ENCODE measurements at regions not wholly inside any gene's neighbourhood (a gene's known extent, or its start where the extent isn't known, plus 50 kb on each side); places are given as distances from the start of the nearest gene placed in this dataset.
A peak's percentile ranks its signal among the peaks of the same experiment; 100 is the strongest.
"Not testable (repeated sequence)": the region's sequence is repeated elsewhere in the genome, so short reads cannot be mapped to it uniquely, and the experiment has no call there.

- no peak for DNase-seq
These were observed 96.1 kb downstream of the TEX35 start for GRCh38 chr1:178609015-178609414.

GRCh38 chr1:178610690-178611410 is 97.9 kb downstream of the TEX35 start:
- not testable (repeated sequence) for DNase-seq

GRCh38 chr1:178612261-178612660 is 99.4 kb downstream of the TEX35 start:
- no peak for DNase-seq

GRCh38 chr1:178613271-178613945 is 100.5 kb downstream of the TEX35 start:
- DNase-seq, result peak; percentile 39

- DNase-seq, result no peak
These were observed 101.4 kb downstream of the TEX35 start for GRCh38 chr1:178614286-178614685.

- DNase-seq, result no peak
These were observed 105.8 kb upstream of the RALGPS2 start for GRCh38 chr1:178619042-178619927.

GRCh38 chr1:178620584-178621475 is 104.2 kb upstream of the RALGPS2 start:
- DNase-seq, result no peak

- no peak for DNase-seq
These were observed 103.2 kb upstream of the RALGPS2 start for GRCh38 chr1:178621822-178622221.

GRCh38 chr1:178625695-178626094 is 99.3 kb upstream of the RALGPS2 start:
- DNase-seq, result no peak

- no peak for DNase-seq
These were observed 98.0 kb upstream of the RALGPS2 start for GRCh38 chr1:178627037-178627436.

- DNase-seq, result no peak
These were observed 96.3 kb upstream of the RALGPS2 start for GRCh38 chr1:178628637-178629251.

- DNase-seq, result peak; percentile 41
These were observed 95.5 kb upstream of the RALGPS2 start for GRCh38 chr1:178629252-178630154.

GRCh38 chr1:178630417-178630816 is 94.6 kb upstream of the RALGPS2 start:
- DNase-seq, result no peak

GRCh38 chr1:178632653-178633052 is 92.4 kb upstream of the RALGPS2 start:
- no peak for DNase-seq

GRCh38 chr1:178633056-178633455 is 92.0 kb upstream of the RALGPS2 start:
- no peak for DNase-seq

GRCh38 chr1:178634445-178634844 is 90.6 kb upstream of the RALGPS2 start:
- DNase-seq, result no peak

GRCh38 chr1:178637841-178638240 is 87.2 kb upstream of the RALGPS2 start:
- no peak for DNase-seq

GRCh38 chr1:178639326-178639725 is 85.7 kb upstream of the RALGPS2 start:
- DNase-seq, result no peak

GRCh38 chr1:178642282-178642681 is 82.8 kb upstream of the RALGPS2 start:
- DNase-seq, result no peak

- no peak for DNase-seq
These were observed 81.7 kb upstream of the RALGPS2 start for GRCh38 chr1:178643349-178643748.

GRCh38 chr1:178643831-178644230 is 81.2 kb upstream of the RALGPS2 start:
- DNase-seq, result no peak
